ENCODE measurements at regions not wholly inside any gene's neighbourhood (a gene's known extent, or its start where the extent isn't known, plus 50 kb on each side); places are given as distances from the start of the nearest gene placed in this dataset.

DNA sequence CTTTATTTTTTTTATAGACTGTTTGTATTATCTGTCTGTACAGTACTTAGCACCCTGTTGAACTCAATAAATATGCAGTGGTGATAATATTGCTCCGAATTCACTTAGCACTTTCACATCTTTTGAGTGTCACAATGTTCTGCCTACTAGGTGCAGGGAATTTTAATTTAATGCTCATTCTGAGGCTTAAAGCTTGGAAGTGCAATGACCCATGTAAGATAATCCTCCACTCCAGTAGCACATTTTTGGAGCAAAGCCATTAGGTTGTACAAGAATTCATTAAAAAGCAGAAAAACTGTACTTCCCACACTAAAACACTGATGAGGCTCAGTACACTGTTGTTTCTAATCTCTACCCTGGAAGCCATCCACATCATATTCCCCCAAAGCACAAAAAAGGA, 255.3 kb upstream of the MTNR1B start:
- H3K9me3 ChIP-seq (ENCODE audit: insufficient read depth in 2 of 2, low read depth in 1 of 2, low read length in 1 of 2): no peaks in the 10 kb centered on the region
- H3K56ac ChIP-seq (replicated peaks; ENCODE audit: insufficient read length, low read depth, low read length): no peak overlapping the region
- H3K4me3 ChIP-seq (ENCODE audit: extremely low read depth in 1 of 4, insufficient read depth in 2 of 4, low read depth in 3 of 4, low read length in 4 of 4): no peak overlapping the region
- no peak overlapping the region for H3K23ac ChIP-seq (ENCODE audit: insufficient read length)
- no peaks in the 10 kb centered on the region for H3K27me3 ChIP-seq (replicated peaks in 1 of 4; ENCODE audit: control insufficient read depth in 3 of 4, extremely low read depth in 1 of 4, insufficient read depth in 3 of 4, low read length in 3 of 4)
- H3K18ac ChIP-seq (ENCODE audit: extremely low read depth, low read length): no peak overlapping the region
- ChIA-PET CTCF (ENCODE audit: partially characterized antibody) (no interaction called here), POLR2A (ENCODE audit: partially characterized antibody) (no interaction called here)
- H4K8ac ChIP-seq (ENCODE audit: extremely low read depth, insufficient read depth, low read length): no peak overlapping the region
- no peak overlapping the region for H2BK5ac ChIP-seq (ENCODE audit: low read depth, low read length)
- H3K4me1 ChIP-seq (replicated peaks in 1 of 4; ENCODE audit: control insufficient read depth in 3 of 4, insufficient read depth in 4 of 4, low read length in 3 of 4): peaks cover 4 to 11% (median 6%) of the 10 kb centered on the region in 4 experiments; a peak in 4 of 7 replicates
- no peak overlapping the region for H3K4me2 ChIP-seq (ENCODE audit: insufficient read depth in 1 of 2, low read depth in 2 of 2, low read length in 2 of 2)
- H3K23me2 ChIP-seq (ENCODE audit: low read depth, low read length): no peaks in the 10 kb centered on the region
- no peak overlapping the region for H2BK120ac ChIP-seq (replicated peaks; ENCODE audit: low read depth, low read length)
- no peak overlapping the region for H4K91ac ChIP-seq (replicated peaks; ENCODE audit: insufficient read length, low read length)
- no peak overlapping the region for H2AFZ ChIP-seq (ENCODE audit: low read length)
- no peak overlapping the region for H4K5ac ChIP-seq (ENCODE audit: insufficient read length, low read depth, low read length)
- no peak overlapping the region for H2AK5ac ChIP-seq (ENCODE audit: low read depth, low read length)
- DNase-seq (ENCODE audit: low read depth in 1 of 2, low spot score in 2 of 2): no peak
- H3K4ac ChIP-seq (replicated peaks; ENCODE audit: insufficient read length, low read depth, low read length): no peak overlapping the region
- WGBS, 2 experiments (ENCODE audit: extremely low coverage in 1 of 2, insufficient coverage in 1 of 2, insufficient read length in 1 of 2, insufficient replicate concordance in 2 of 2, low coverage in 1 of 2, low lambda C conversion rate in 2 of 2, missing lambda C conversion rate in 1 of 2): 81% methylated on average over 1 of the region's 1 CpG; no CpG with 5 or more reads in 1 of the 2 experiments
- no peaks in the 10 kb centered on the region for H3K79me2 ChIP-seq (ENCODE audit: control insufficient read depth in 1 of 2, insufficient read depth in 2 of 2, low read length in 2 of 2)
- H3K79me1 ChIP-seq (ENCODE audit: low read depth, low read length): no peaks in the 10 kb centered on the region
- H2BK20ac ChIP-seq (ENCODE audit: low read length): no peak overlapping the region
- no peak overlapping the region for H2BK12ac ChIP-seq (ENCODE audit: low read depth, low read length)
- no peaks in the 10 kb centered on the region for H4K20me1 ChIP-seq (replicated peaks in 1 of 2; ENCODE audit: control insufficient read depth in 1 of 2, insufficient read depth in 2 of 2, low read length in 2 of 2)
- H3K36me3 ChIP-seq (ENCODE audit: control insufficient read depth in 2 of 4, insufficient read depth in 4 of 4, low read length in 3 of 4): no peaks in the 10 kb centered on the region
- H3K9ac ChIP-seq (replicated peaks in 1 of 4; ENCODE audit: extremely low read depth in 1 of 4, low read depth in 3 of 4, low read length in 3 of 4): no peak overlapping the region
- H3K14ac ChIP-seq (ENCODE audit: insufficient read length): no peak overlapping the region
- no peak overlapping the region for H2BK15ac ChIP-seq (ENCODE audit: low read length)
- H3K27ac ChIP-seq (ENCODE audit: low read depth, low read length): no peak overlapping the region
- no peak for FAIRE-seq
- TF ChIP-seq ZNF274 (IDR thresholded peaks at IDR 0.05; ENCODE audit: borderline replicate concordance, extremely low read depth, low read length) (no peak), BACH1 (IDR thresholded peaks at IDR 0.05; ENCODE audit: low read length) (no peak), SRF (IDR thresholded peaks at IDR 0.05; ENCODE audit: low read depth, low read length) (no peak), GTF2F1 (IDR thresholded peaks at IDR 0.05; ENCODE audit: borderline replicate concordance, low read depth, low read length) (no peak), CHD1 (IDR thresholded peaks at IDR 0.05; ENCODE audit: low read depth, low read length) (no peak), TAF7 (optimal IDR thresholded peaks at IDR 0.05; ENCODE audit: borderline replicate concordance, low read depth, low read length) (no peak), SP2 (IDR thresholded peaks at IDR 0.05; ENCODE audit: low read length) (no peak), SIN3A (conservative IDR thresholded peaks at IDR 0.05 in 1 of 2, IDR thresholded peaks at IDR 0.05 in 1 of 2; ENCODE audit: low read depth in 1 of 2, low read length in 2 of 2) (no peak), GABPA (IDR thresholded peaks at IDR 0.05; ENCODE audit: borderline replicate concordance, insufficient read depth, low read length) (no peak), SP1 (IDR thresholded peaks at IDR 0.05; ENCODE audit: low read depth, low read length) (no peak), TBP (IDR thresholded peaks at IDR 0.05; ENCODE audit: low read depth, low read length) (no peak), CREB1 (IDR thresholded peaks at IDR 0.05) (no peak), RFX5 (IDR thresholded peaks at IDR 0.05; ENCODE audit: borderline replicate concordance, low read depth, low read length) (no peak), YY1 (IDR thresholded peaks at IDR 0.05; ENCODE audit: low read depth, low read length) (no peak), RXRA (IDR thresholded peaks at IDR 0.05; ENCODE audit: insufficient read depth, low read depth, low read length) (no peak)
- TF ChIP-seq, protein P1, sequence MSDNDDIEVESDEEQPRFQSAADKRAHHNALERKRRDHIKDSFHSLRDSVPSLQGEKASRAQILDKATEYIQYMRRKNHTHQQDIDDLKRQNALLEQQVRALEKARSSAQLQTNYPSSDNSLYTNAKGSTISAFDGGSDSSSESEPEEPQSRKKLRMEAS (IDR thresholded peaks at IDR 0.05): no peak
